Thymus (tissue), 11 donors: ENCODE measurements at regions not wholly inside any gene's neighbourhood (a gene's known extent, or its start where the extent isn't known, plus 50 kb on each side); places are given as distances from the start of the nearest gene placed in this dataset.

ENCODE experiments used
- DNase-seq, 9 donors: peaks; one replicate each; pipeline ENCODE4 v3.0.0-alpha.2; 2013; ENCODE audit warnings: low spot score in 9 of 9, low read depth in 6 of 9, missing footprints in 1 of 9
- H3K27ac ChIP-seq, 2 donors: one replicate each; pipeline ENCODE4 v1.5.1; 2013; ENCODE audit warnings: control low read depth in 1 of 2, low read depth in 1 of 2, low read length in 1 of 2, mild to moderate bottlenecking in 1 of 2, moderate library complexity in 1 of 2
- H3K27me3 ChIP-seq, 2 donors: one replicate each; pipeline ENCODE4 v1.5.1; 2013; ENCODE audit warnings: low read length in 1 of 2; ENCODE audit not compliant: control insufficient read depth in 2 of 2, insufficient read depth in 1 of 2
- H3K36me3 ChIP-seq, 2 donors: one replicate each; pipeline ENCODE4 v1.5.1; 2013; ENCODE audit warnings: low read length in 1 of 2, mild to moderate bottlenecking in 1 of 2, moderate library complexity in 1 of 2; ENCODE audit not compliant: control insufficient read depth in 2 of 2, insufficient read depth in 2 of 2
- H3K4me1 ChIP-seq, 2 donors: one replicate each; pipeline ENCODE4 v1.5.1; 2013; ENCODE audit warnings: low read length in 2 of 2; ENCODE audit not compliant: control insufficient read depth in 2 of 2, insufficient read depth in 2 of 2
- H3K4me3 ChIP-seq, 2 donors: one replicate each; pipeline ENCODE4 v1.5.1; 2013; ENCODE audit warnings: low read length in 2 of 2, control low read depth in 1 of 2, mild to moderate bottlenecking in 1 of 2
- H3K9me3 ChIP-seq, 2 donors: one replicate each; pipeline ENCODE4 v1.5.1; 2013; ENCODE audit warnings: low read length in 1 of 2, mild to moderate bottlenecking in 1 of 2; ENCODE audit not compliant: control insufficient read depth in 2 of 2, insufficient read depth in 1 of 2
- WGBS: extraction: QIAGEN DNeasy Blood & Tissue Kit; methylation state at CpG from one replicate; pipeline ENCODE4 v1.1.7; 2013; 5-methylcytosine and 5-hydroxymethylcytosine counted together
- donor health status: healthy.

GRCh38 chr14:25101276-25101675 lies 51.3 kb upstream of the STXBP6 start:
- Histone ChIP-seq H3K27me3 (no peaks in the 10 kb centered on the region), H3K27ac (no peak overlapping the region), H3K4me3 (no peak overlapping the region), H3K9me3 (no peaks in the 10 kb centered on the region), H3K36me3 (no peaks in the 10 kb centered on the region), H3K4me1 (no peaks in the 10 kb centered on the region)
- DNase-seq, result no peak
- 76% methylated on average over 2 of the region's 2 CpGs for WGBS
